OCI-LY3 (cell line): ENCODE measurements at regions not wholly inside any gene's neighbourhood (a gene's known extent, or its start where the extent isn't known, plus 50 kb on each side); places are given as distances from the start of the nearest gene placed in this dataset.

ENCODE experiments used
- H2AFZ ChIP-seq: fragments of 200-600, 300-600 bp; shearing (Covaris generic); 2 replicates; pipeline ENCODE4 v1.6.0; 2014; ENCODE audit warnings: antibody characterized with exemption, low read depth, low read length
- H3K27ac ChIP-seq: fragments of 200-600, 300-600 bp; sonication (generic); 2 replicates; pipeline ENCODE4 v1.5.1; 2014; ENCODE audit warnings: mild to moderate bottlenecking, low read length, moderate library complexity, mixed read lengths
- H3K27me3 ChIP-seq: fragments of 200-600, 300-600 bp; sonication (generic); 2 replicates; pipeline ENCODE4 v1.6.1; 2014; ENCODE audit warnings: low read depth, low read length, mixed read lengths
- H3K36me3 ChIP-seq: fragments of 200-600, 300-600 bp; sonication (generic); replicated peaks from 2 replicates; pipeline ENCODE3; 2014; ENCODE audit warnings: low read depth, low read length, mixed read lengths
- H3K4me1 ChIP-seq: fragments of 300-600, 200-600 bp; sonication (generic); 2 replicates; pipeline ENCODE4 v1.6.1; 2014; ENCODE audit warnings: low read length, mixed read lengths
- H3K4me2 ChIP-seq: fragments of 200-600, 300-600 bp; sonication (generic); 2 replicates; pipeline ENCODE4 v1.6.1; 2014; ENCODE audit warnings: low read length, mixed read lengths
- H3K4me3 ChIP-seq: fragments of 300-600, 200-600 bp; sonication (generic); 2 replicates; pipeline ENCODE4 v1.5.1; 2014; ENCODE audit warnings: antibody characterized with exemption, mild to moderate bottlenecking, low read length, moderate library complexity
- H3K79me2 ChIP-seq: fragments of 300-600, 200-600 bp; shearing (Covaris generic); 2 replicates; pipeline ENCODE4 v1.6.1; 2014; ENCODE audit warnings: mild to moderate bottlenecking, low read length, mixed read lengths
- H3K9ac ChIP-seq: fragments of 300-600, 200-600 bp; shearing (Covaris generic); 2 replicates; pipeline ENCODE4 v1.6.0; 2014; ENCODE audit warnings: mild to moderate bottlenecking, low read length, moderate library complexity
- H3K9me3 ChIP-seq: fragments of 200-600, 300-600 bp; shearing (Covaris generic); 2 replicates; pipeline ENCODE4 v1.6.1; 2014; ENCODE audit warnings: low read length, mixed read lengths; ENCODE audit not compliant: insufficient read depth
- H4K20me1 ChIP-seq: fragments of 200-600, 300-600 bp; sonication (generic); 2 replicates; pipeline ENCODE4 v1.6.1; 2016; ENCODE audit warnings: low read length, mixed read lengths; ENCODE audit not compliant: insufficient read depth
- EZH2phosphoT487 ChIP-seq: fragments of 200-600 bp; shearing (Covaris generic); IDR thresholded peaks from 2 replicates; pipeline ENCODE4 v1.6.1; 2018; ENCODE audit warnings: antibody characterized with exemption, mixed run types, low read depth
- TF ChIP-seq, protein P1 (sequence below): fragments of 200-600, 300-600 bp; sonication (generic); IDR thresholded peaks from 2 replicates; pipeline ENCODE4 v1.5.1; 2014; ENCODE audit warnings: antibody characterized with exemption, low read length, low read depth

DNA sequence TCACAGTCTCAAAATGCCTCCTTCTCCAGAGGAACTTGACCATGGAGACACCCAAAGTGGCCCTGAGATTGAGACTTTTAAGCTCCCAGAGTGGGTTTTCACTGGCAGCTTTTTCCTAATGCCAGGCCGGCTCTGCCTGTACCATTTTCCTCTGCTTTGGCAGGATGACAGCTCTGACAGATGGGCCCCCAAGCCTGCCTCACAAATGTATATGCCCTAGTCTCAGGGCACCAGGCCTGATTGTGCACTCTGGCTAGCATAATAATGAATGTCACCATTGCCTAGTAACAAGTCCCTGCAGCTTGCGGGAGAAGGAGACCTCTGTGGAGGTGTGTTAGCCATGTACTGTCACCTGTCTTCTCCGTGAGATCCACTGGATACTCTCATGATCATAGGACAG, 772.8 kb upstream of the TSPY4 start:
- Histone ChIP-seq H3K79me2 (no peaks in the 10 kb centered on the region), H3K27ac (no peak overlapping the region), H3K9ac (no peak overlapping the region), H4K20me1 (no peaks in the 10 kb centered on the region), H3K4me1 (no peaks in the 10 kb centered on the region), H3K9me3 (no peaks in the 10 kb centered on the region), H3K36me3 (no peaks in the 10 kb centered on the region), H2AFZ (no peak overlapping the region), H3K4me2 (no peak overlapping the region), H3K27me3 (no peaks in the 10 kb centered on the region), H3K4me3 (no peak overlapping the region)
- TF ChIP-seq, protein P1, sequence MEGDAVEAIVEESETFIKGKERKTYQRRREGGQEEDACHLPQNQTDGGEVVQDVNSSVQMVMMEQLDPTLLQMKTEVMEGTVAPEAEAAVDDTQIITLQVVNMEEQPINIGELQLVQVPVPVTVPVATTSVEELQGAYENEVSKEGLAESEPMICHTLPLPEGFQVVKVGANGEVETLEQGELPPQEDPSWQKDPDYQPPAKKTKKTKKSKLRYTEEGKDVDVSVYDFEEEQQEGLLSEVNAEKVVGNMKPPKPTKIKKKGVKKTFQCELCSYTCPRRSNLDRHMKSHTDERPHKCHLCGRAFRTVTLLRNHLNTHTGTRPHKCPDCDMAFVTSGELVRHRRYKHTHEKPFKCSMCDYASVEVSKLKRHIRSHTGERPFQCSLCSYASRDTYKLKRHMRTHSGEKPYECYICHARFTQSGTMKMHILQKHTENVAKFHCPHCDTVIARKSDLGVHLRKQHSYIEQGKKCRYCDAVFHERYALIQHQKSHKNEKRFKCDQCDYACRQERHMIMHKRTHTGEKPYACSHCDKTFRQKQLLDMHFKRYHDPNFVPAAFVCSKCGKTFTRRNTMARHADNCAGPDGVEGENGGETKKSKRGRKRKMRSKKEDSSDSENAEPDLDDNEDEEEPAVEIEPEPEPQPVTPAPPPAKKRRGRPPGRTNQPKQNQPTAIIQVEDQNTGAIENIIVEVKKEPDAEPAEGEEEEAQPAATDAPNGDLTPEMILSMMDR: no peak
- TF ChIP-seq EZH2phosphoT487: no peak

DNA sequence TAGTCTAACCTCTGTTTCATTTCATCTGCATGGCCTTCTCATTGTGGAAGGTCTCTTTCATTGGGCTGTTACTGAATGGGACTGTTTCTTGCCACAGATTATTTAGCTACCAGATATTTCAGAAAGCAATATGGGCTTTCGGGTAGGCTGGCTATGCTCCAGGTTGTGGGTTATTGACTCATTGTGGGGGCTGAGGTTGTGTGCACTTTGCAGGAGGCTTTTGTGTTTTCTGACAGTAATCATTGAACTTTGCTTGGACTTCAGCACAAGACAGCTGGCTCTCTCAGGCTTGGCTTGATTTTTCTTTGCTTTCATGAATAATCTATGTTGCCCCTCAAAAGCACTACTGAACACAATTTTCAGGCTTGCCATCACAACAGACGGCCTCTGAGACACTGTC, 771.1 kb upstream of the TSPY4 start:
- H3K27ac ChIP-seq: no peak overlapping the region
- H3K4me1 ChIP-seq: no peaks in the 10 kb centered on the region
- H2AFZ ChIP-seq: no peak overlapping the region
- no peaks in the 10 kb centered on the region for H4K20me1 ChIP-seq
- no peaks in the 10 kb centered on the region for H3K36me3 ChIP-seq
- H3K9me3 ChIP-seq: no peaks in the 10 kb centered on the region
- no peak overlapping the region for H3K9ac ChIP-seq
- no peak for TF ChIP-seq EZH2phosphoT487
- TF ChIP-seq, protein P1: no peak
- H3K79me2 ChIP-seq: no peaks in the 10 kb centered on the region
- H3K27me3 ChIP-seq: no peaks in the 10 kb centered on the region
- no peak overlapping the region for H3K4me3 ChIP-seq
- no peak overlapping the region for H3K4me2 ChIP-seq

DNA sequence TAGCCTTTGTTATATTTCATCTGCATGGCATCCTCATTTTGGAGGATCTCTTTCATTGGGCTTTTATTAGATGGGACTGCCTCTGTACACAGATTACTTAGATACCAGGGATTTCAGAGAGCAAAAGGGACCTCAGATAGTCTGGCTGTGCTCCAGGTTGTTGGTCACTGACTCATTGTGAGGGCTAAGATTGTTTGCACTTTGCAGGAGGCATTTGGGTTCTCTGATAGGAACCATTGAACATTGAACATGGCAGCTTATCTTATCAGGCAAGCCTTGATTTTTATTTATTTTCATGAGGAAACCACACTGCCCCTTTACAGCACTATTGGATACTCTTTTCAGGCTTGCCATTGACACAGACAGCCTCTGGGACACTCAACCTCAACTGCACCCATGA, 766.9 kb upstream of the TSPY4 start:
- no peak overlapping the region for H3K4me3 ChIP-seq
- no peaks in the 10 kb centered on the region for H4K20me1 ChIP-seq
- no peaks in the 10 kb centered on the region for H3K79me2 ChIP-seq
- no peak overlapping the region for H2AFZ ChIP-seq
- H3K9me3 ChIP-seq: no peaks in the 10 kb centered on the region
- no peaks in the 10 kb centered on the region for H3K36me3 ChIP-seq
- H3K4me2 ChIP-seq: no peak overlapping the region
- H3K9ac ChIP-seq: no peak overlapping the region
- no peaks in the 10 kb centered on the region for H3K27me3 ChIP-seq
- TF ChIP-seq, protein P1: no peak
- TF ChIP-seq EZH2phosphoT487: no peak
- no peak overlapping the region for H3K27ac ChIP-seq
- H3K4me1 ChIP-seq: no peaks in the 10 kb centered on the region

DNA sequence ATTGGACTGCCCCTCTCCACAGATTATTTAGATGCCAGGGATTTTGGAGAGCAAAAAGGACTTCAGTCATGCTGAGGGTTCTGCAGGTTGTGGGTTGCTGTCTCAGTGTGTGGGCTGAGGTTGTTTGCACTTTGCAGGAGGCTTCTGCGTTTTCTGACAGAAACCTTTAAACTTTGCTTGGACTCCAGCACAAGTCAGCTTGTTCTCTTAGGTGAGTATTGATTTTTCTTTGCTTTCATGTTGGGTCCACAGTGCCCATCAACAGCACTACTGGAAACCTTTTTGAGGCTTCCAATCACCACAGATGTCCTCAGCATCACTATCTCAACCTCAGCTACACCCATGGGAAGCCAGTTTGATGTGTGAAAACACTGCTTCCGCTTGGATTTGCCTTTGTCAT, 764.3 kb upstream of the TSPY4 start:
- H3K4me2 ChIP-seq: no peak overlapping the region
- no peak overlapping the region for H3K9ac ChIP-seq
- no peaks in the 10 kb centered on the region for H4K20me1 ChIP-seq
- no peaks in the 10 kb centered on the region for H3K4me1 ChIP-seq
- H3K27ac ChIP-seq: no peak overlapping the region
- no peaks in the 10 kb centered on the region for H3K79me2 ChIP-seq
- H3K4me3 ChIP-seq: no peak overlapping the region
- H3K27me3 ChIP-seq: no peaks in the 10 kb centered on the region
- no peak overlapping the region for H2AFZ ChIP-seq
- H3K9me3 ChIP-seq: no peaks in the 10 kb centered on the region
- no peaks in the 10 kb centered on the region for H3K36me3 ChIP-seq
- TF ChIP-seq, protein P1: no peak
- TF ChIP-seq EZH2phosphoT487: no peak
